Cardiac fibroblast (primary cell): ENCODE measurements at regions not wholly inside any gene's neighbourhood (a gene's known extent, or its start where the extent isn't known, plus 50 kb on each side); places are given as distances from the start of the nearest gene placed in this dataset.
"Not testable (repeated sequence)": the region's sequence is repeated elsewhere in the genome, so short reads cannot be mapped to it uniquely, and the experiment has no call there.

Experiments
- DNase-seq, 2 donors: peaks; one replicate each; pipeline versions ENCODE4 v3.0.0 to v3.0.0-alpha.2; 2010; ENCODE audit warnings: low read depth in 2 of 2
- H3K4me3 ChIP-seq, 2 donors: replicated peaks in 1 of 2; 1 replicate in 1 of 2; 2 replicates in 1 of 2; pipeline ENCODE4 v1.5.1; 2011; ENCODE audit warnings: low read depth in 2 of 2, low read length in 2 of 2, mild to moderate bottlenecking in 2 of 2, moderate library complexity in 1 of 2
- CTCF ChIP-seq: IDR thresholded peaks from one replicate; pipeline ENCODE4 v1.5.1; 2011; ENCODE audit warnings: low read depth, mild to moderate bottlenecking, low read length, inconsistent platforms

- no peak overlapping the region for H3K4me3 ChIP-seq
- no peak for DNase-seq
- TF ChIP-seq CTCF = no peak
Observed at GRCh38 chr12:67043771-67044170, 225.4 kb upstream of the CAND1 start.

- no peak for DNase-seq
Observed at GRCh38 chr12:67045650-67046049, 223.5 kb upstream of the CAND1 start.

GRCh38 chr12:67046062-67046461 lies 223.1 kb upstream of the CAND1 start:
- no peak for TF ChIP-seq CTCF
- no peak overlapping the region for H3K4me3 ChIP-seq
- no peak for DNase-seq

More at GRCh38 chr12:67045650-67046049, 223.5 kb upstream of the CAND1 start:
- no peak for TF ChIP-seq CTCF
- no peak overlapping the region for H3K4me3 ChIP-seq

- DNase-seq = no peak
- TF ChIP-seq CTCF = no peak
- H3K4me3 ChIP-seq = no peak overlapping the region
Observed at GRCh38 chr12:67047634-67048033, 221.5 kb upstream of the CAND1 start.

- no peak for DNase-seq
- no peak overlapping the region for H3K4me3 ChIP-seq
- TF ChIP-seq CTCF = no peak
Observed at GRCh38 chr12:67048371-67048770, 220.8 kb upstream of the CAND1 start.

GRCh38 chr12:67049199-67049598 lies 220.0 kb upstream of the CAND1 start:
- DNase-seq, H3K4me3 ChIP-seq: not testable (repeated sequence)

GRCh38 chr12:67052981-67053380 lies 216.2 kb upstream of the CAND1 start:
- DNase-seq = no peak
- no peak overlapping the region for H3K4me3 ChIP-seq
- no peak for TF ChIP-seq CTCF
